ENCODE measurements at regions not wholly inside any gene's neighbourhood (a gene's known extent, or its start where the extent isn't known, plus 50 kb on each side); places are given as distances from the start of the nearest gene placed in this dataset.

GRCh38 chr5:168123631-168124528, 167.6 kb upstream of the WWC1 start:
- Histone ChIP-seq H3K4me1 (ENCODE audit: control insufficient read depth, insufficient read depth, low read length, poor library complexity, severe bottlenecking) (no peaks in the 10 kb centered on the region), H3K4me3 (ENCODE audit: insufficient read depth, low read depth, low read length, poor library complexity, severe bottlenecking) (no peak overlapping the region), H3K9me3 (ENCODE audit: control insufficient read depth, low read length) (no peaks in the 10 kb centered on the region), H3K27me3 (replicated peaks; ENCODE audit: control insufficient read depth, insufficient read depth, low read length, poor library complexity, severe bottlenecking) (no peaks in the 10 kb centered on the region), H3K36me3 (ENCODE audit: control insufficient read depth, insufficient read depth, low read length) (no peaks in the 10 kb centered on the region), H3K27ac (ENCODE audit: insufficient read depth, low read length, poor library complexity, severe bottlenecking) (no peak overlapping the region)
- no peak for DNase-seq

- no peak overlapping the region for H3K27ac ChIP-seq (ENCODE audit: insufficient read depth, low read length, poor library complexity, severe bottlenecking)
- no peaks in the 10 kb centered on the region for H3K9me3 ChIP-seq (ENCODE audit: control insufficient read depth, low read length)
- H3K36me3 ChIP-seq (ENCODE audit: control insufficient read depth, insufficient read depth, low read length): no peaks in the 10 kb centered on the region
- H3K4me3 ChIP-seq (ENCODE audit: insufficient read depth, low read depth, low read length, poor library complexity, severe bottlenecking): no peak overlapping the region
- DNase-seq: no peak
- no peaks in the 10 kb centered on the region for H3K27me3 ChIP-seq (replicated peaks; ENCODE audit: control insufficient read depth, insufficient read depth, low read length, poor library complexity, severe bottlenecking)
- no peaks in the 10 kb centered on the region for H3K4me1 ChIP-seq (ENCODE audit: control insufficient read depth, insufficient read depth, low read length, poor library complexity, severe bottlenecking)
Measured at GRCh38 chr5:168125445-168126199, 165.8 kb upstream of the WWC1 start.

DNA sequence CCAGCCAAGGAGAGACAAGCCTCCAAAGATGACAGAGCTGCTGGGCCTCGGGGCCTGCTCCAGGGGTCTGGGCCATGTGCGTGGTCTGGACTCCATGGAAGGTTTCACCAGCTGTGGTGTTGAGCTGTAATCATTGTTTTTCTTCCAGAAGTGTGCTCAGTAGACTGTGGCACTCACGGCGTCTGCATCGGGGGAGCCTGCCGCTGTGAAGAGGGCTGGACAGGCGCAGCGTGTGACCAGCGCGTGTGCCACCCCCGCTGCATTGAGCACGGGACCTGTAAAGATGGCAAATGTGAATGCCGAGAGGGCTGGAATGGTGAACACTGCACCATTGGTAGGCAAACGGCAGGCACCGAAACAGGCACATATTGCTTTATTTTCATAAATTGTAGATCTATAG, 164.8 kb upstream of the WWC1 start:
- DNase-seq: no peak
- no peak overlapping the region for H3K27ac ChIP-seq (ENCODE audit: insufficient read depth, low read length, poor library complexity, severe bottlenecking)
- no peaks in the 10 kb centered on the region for H3K27me3 ChIP-seq (replicated peaks; ENCODE audit: control insufficient read depth, insufficient read depth, low read length, poor library complexity, severe bottlenecking)
- H3K4me3 ChIP-seq (ENCODE audit: insufficient read depth, low read depth, low read length, poor library complexity, severe bottlenecking): no peak overlapping the region
- H3K4me1 ChIP-seq (ENCODE audit: control insufficient read depth, insufficient read depth, low read length, poor library complexity, severe bottlenecking): no peaks in the 10 kb centered on the region
- H3K9me3 ChIP-seq (ENCODE audit: control insufficient read depth, low read length): no peaks in the 10 kb centered on the region
- H3K36me3 ChIP-seq (ENCODE audit: control insufficient read depth, insufficient read depth, low read length): no peaks in the 10 kb centered on the region

DNA sequence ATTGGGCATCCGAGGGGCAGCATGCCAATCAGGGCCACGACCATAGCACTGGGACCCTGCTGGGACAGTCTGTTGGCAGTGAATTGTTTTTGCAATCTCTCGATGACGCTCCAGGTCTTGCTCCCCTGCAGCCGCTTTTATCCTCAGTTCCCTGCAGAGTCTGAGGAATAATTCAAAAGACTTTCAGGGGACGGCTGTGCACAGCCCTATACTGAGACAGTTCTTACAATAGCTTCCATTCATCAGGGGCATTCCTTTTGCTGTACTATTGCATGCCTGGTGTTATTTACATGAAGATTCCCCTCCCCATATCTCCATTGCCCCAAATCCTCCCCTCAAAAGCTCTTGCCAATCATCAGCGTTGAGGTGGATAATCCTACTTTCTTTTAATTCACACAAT, 163.3 kb upstream of the WWC1 start:
- no peaks in the 10 kb centered on the region for H3K9me3 ChIP-seq (ENCODE audit: control insufficient read depth, low read length)
- H3K4me1 ChIP-seq (ENCODE audit: control insufficient read depth, insufficient read depth, low read length, poor library complexity, severe bottlenecking): no peaks in the 10 kb centered on the region
- no peaks in the 10 kb centered on the region for H3K27me3 ChIP-seq (replicated peaks; ENCODE audit: control insufficient read depth, insufficient read depth, low read length, poor library complexity, severe bottlenecking)
- H3K36me3 ChIP-seq (ENCODE audit: control insufficient read depth, insufficient read depth, low read length): no peaks in the 10 kb centered on the region
- H3K4me3 ChIP-seq (ENCODE audit: insufficient read depth, low read depth, low read length, poor library complexity, severe bottlenecking): no peak overlapping the region
- DNase-seq: no peak
- H3K27ac ChIP-seq (ENCODE audit: insufficient read depth, low read length, poor library complexity, severe bottlenecking): no peak overlapping the region

DNA sequence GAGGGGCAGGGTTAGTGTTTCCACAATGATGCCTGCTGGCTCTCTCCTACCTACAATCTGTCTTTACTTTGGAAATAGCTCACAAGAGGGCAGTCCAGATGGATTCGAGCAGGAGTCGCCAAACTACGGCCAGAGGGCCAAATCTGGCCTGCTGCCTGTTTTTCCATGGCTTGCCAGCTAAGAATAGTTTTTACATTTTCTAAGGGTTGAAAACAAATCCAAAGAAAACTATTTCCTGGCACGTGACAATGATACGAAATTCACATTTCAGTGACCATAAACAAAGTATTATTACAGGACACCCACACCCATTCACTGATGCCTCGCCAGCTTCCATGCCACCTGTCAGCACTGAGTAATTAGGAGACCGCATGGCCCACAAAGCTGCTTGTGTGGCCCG, 162.9 kb upstream of the WWC1 start:
- Histone ChIP-seq H3K36me3 (ENCODE audit: control insufficient read depth, insufficient read depth, low read length) (no peaks in the 10 kb centered on the region), H3K27me3 (replicated peaks; ENCODE audit: control insufficient read depth, insufficient read depth, low read length, poor library complexity, severe bottlenecking) (no peaks in the 10 kb centered on the region), H3K4me1 (ENCODE audit: control insufficient read depth, insufficient read depth, low read length, poor library complexity, severe bottlenecking) (no peaks in the 10 kb centered on the region), H3K4me3 (ENCODE audit: insufficient read depth, low read depth, low read length, poor library complexity, severe bottlenecking) (no peak overlapping the region), H3K27ac (ENCODE audit: insufficient read depth, low read length, poor library complexity, severe bottlenecking) (no peak overlapping the region), H3K9me3 (ENCODE audit: control insufficient read depth, low read length) (no peaks in the 10 kb centered on the region)
- DNase-seq: no peak

DNA sequence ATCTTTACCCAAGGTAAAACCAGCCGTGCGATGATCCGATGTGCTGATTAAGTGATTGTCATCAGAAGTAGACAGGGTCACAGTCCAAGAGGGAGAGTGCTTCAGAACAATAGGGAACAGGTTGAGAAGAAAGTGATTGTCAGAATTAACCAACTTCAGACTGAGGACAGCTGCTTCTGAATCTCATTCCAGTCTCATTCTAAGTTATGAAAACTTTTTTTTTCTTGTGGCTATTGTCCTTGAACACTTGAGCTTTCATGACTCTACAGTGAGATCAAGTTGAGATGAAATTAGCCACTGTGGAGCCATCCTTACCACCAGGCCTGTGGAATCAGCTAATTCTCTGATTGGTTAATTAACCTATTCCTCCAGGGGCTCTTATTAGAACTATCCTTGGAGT, 159.9 kb upstream of the WWC1 start:
- no peaks in the 10 kb centered on the region for H3K27me3 ChIP-seq (replicated peaks; ENCODE audit: control insufficient read depth, insufficient read depth, low read length, poor library complexity, severe bottlenecking)
- H3K27ac ChIP-seq (ENCODE audit: insufficient read depth, low read length, poor library complexity, severe bottlenecking): no peak overlapping the region
- DNase-seq: no peak
- no peaks in the 10 kb centered on the region for H3K36me3 ChIP-seq (ENCODE audit: control insufficient read depth, insufficient read depth, low read length)
- no peak overlapping the region for H3K4me3 ChIP-seq (ENCODE audit: insufficient read depth, low read depth, low read length, poor library complexity, severe bottlenecking)
- no peaks in the 10 kb centered on the region for H3K4me1 ChIP-seq (ENCODE audit: control insufficient read depth, insufficient read depth, low read length, poor library complexity, severe bottlenecking)
- no peaks in the 10 kb centered on the region for H3K9me3 ChIP-seq (ENCODE audit: control insufficient read depth, low read length)

GRCh38 chr5:168132241-168132641, 159.2 kb upstream of the WWC1 start:
- no peaks in the 10 kb centered on the region for H3K4me1 ChIP-seq (ENCODE audit: control insufficient read depth, insufficient read depth, low read length, poor library complexity, severe bottlenecking)
- H3K36me3 ChIP-seq (ENCODE audit: control insufficient read depth, insufficient read depth, low read length): no peaks in the 10 kb centered on the region
- H3K4me3 ChIP-seq (ENCODE audit: insufficient read depth, low read depth, low read length, poor library complexity, severe bottlenecking): no peak overlapping the region
- H3K27ac ChIP-seq (ENCODE audit: insufficient read depth, low read length, poor library complexity, severe bottlenecking): no peak overlapping the region
- no peak for DNase-seq
- H3K9me3 ChIP-seq (ENCODE audit: control insufficient read depth, low read length): no peaks in the 10 kb centered on the region
- H3K27me3 ChIP-seq (replicated peaks; ENCODE audit: control insufficient read depth, insufficient read depth, low read length, poor library complexity, severe bottlenecking): no peaks in the 10 kb centered on the region

DNA sequence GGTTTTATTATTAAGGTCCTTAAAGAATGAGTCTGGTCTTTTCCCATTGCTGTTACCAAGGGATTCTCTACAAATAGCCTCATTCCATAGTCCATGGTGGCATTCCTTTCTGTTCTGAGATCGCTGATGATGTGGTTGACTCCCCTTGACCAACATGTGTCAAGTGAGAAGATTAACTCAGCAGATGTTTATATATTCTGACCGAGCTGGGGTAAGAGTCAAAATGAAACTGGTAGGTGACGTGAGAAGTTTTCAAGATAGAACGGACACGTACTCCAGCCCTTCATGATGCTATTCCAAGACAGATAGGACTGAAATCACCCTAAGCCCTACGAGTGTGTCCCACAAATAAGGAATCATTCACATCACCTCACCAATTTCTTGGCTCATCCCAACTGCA, 155.5 kb upstream of the WWC1 start:
- DNase-seq: no peak
- no peak overlapping the region for H3K4me3 ChIP-seq (ENCODE audit: insufficient read depth, low read depth, low read length, poor library complexity, severe bottlenecking)
- H3K27me3 ChIP-seq (replicated peaks; ENCODE audit: control insufficient read depth, insufficient read depth, low read length, poor library complexity, severe bottlenecking): no peaks in the 10 kb centered on the region
- H3K9me3 ChIP-seq (ENCODE audit: control insufficient read depth, low read length): no peaks in the 10 kb centered on the region
- H3K36me3 ChIP-seq (ENCODE audit: control insufficient read depth, insufficient read depth, low read length): no peaks in the 10 kb centered on the region
- H3K27ac ChIP-seq (ENCODE audit: insufficient read depth, low read length, poor library complexity, severe bottlenecking): no peak overlapping the region
- H3K4me1 ChIP-seq (ENCODE audit: control insufficient read depth, insufficient read depth, low read length, poor library complexity, severe bottlenecking): no peaks in the 10 kb centered on the region

GRCh38 chr5:168136340-168136739, 155.1 kb upstream of the WWC1 start:
- Histone ChIP-seq H3K27me3 (replicated peaks; ENCODE audit: control insufficient read depth, insufficient read depth, low read length, poor library complexity, severe bottlenecking) (no peaks in the 10 kb centered on the region), H3K4me3 (ENCODE audit: insufficient read depth, low read depth, low read length, poor library complexity, severe bottlenecking) (no peak overlapping the region), H3K36me3 (ENCODE audit: control insufficient read depth, insufficient read depth, low read length) (no peaks in the 10 kb centered on the region), H3K9me3 (ENCODE audit: control insufficient read depth, low read length) (no peaks in the 10 kb centered on the region), H3K4me1 (ENCODE audit: control insufficient read depth, insufficient read depth, low read length, poor library complexity, severe bottlenecking) (no peaks in the 10 kb centered on the region), H3K27ac (ENCODE audit: insufficient read depth, low read length, poor library complexity, severe bottlenecking) (no peak overlapping the region)
- DNase-seq: no peak

DNA sequence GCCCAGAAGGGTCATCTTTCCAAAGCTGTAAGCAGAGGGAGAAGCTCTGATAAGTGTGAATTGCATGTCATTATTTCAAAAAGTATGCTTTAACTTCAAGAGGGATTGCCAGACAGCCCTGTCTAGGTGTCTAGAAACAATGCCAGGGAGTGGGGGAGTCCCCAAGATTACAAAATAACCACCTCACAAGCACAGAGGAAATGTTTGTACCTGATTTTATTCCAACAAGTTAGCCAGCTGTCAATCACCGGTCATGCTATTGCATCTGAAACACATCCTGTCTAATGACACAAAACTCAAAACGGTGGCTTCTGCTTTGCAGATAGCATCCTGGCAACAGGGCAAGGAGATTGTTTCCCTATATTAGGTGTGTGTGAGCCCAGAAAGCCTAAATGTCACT, 154.2 kb upstream of the WWC1 start:
- Histone ChIP-seq H3K4me1 (ENCODE audit: control insufficient read depth, insufficient read depth, low read length, poor library complexity, severe bottlenecking) (no peaks in the 10 kb centered on the region), H3K36me3 (ENCODE audit: control insufficient read depth, insufficient read depth, low read length) (no peaks in the 10 kb centered on the region), H3K27ac (ENCODE audit: insufficient read depth, low read length, poor library complexity, severe bottlenecking) (no peak overlapping the region), H3K4me3 (ENCODE audit: insufficient read depth, low read depth, low read length, poor library complexity, severe bottlenecking) (no peak overlapping the region), H3K9me3 (ENCODE audit: control insufficient read depth, low read length) (no peaks in the 10 kb centered on the region), H3K27me3 (replicated peaks; ENCODE audit: control insufficient read depth, insufficient read depth, low read length, poor library complexity, severe bottlenecking) (no peaks in the 10 kb centered on the region)
- no peak for DNase-seq

Data from effector memory CD4-positive, alpha-beta T cell (primary cell).